Kidney (tissue), 13 donors: ENCODE measurements at regions not wholly inside any gene's neighbourhood (a gene's known extent, or its start where the extent isn't known, plus 50 kb on each side); places are given as distances from the start of the nearest gene placed in this dataset.
A peak's percentile ranks its signal among the peaks of the same experiment; 100 is the strongest.

Experiments
- DNase-seq, 5 donors: peaks; one replicate each; pipeline ENCODE4 v3.0.0-alpha.2; 2013 to 2020
- FAIRE-seq: peaks from 2 replicates; lab custom pipeline; 2012; peaks lifted over from hg19 to GRCh38; lab: Jason Lieb, UNC
- H3K27ac ChIP-seq, 2 donors: one replicate each; pipeline ENCODE4 v1.7.0; 2013; ENCODE audit warnings: low read depth in 2 of 2, low read length in 2 of 2, inconsistent platforms in 1 of 2
- H3K27me3 ChIP-seq: one replicate; pipeline ENCODE4 v1.7.1; 2013; ENCODE audit warnings: low read length, inconsistent platforms; ENCODE audit not compliant: control insufficient read depth, insufficient read depth
- H3K36me3 ChIP-seq, 3 donors: one replicate each; pipeline versions ENCODE4 v1.7.0 to v1.7.1; 2013; ENCODE audit warnings: low read length in 3 of 3, control low read depth in 1 of 3, inconsistent platforms in 1 of 3; ENCODE audit not compliant: insufficient read depth in 3 of 3, control insufficient read depth in 2 of 3
- H3K4me1 ChIP-seq, 3 donors: one replicate each; pipeline versions ENCODE4 v1.7.0 to v1.7.1; 2013; ENCODE audit warnings: low read length in 3 of 3, inconsistent platforms in 1 of 3, low read depth in 1 of 3; ENCODE audit not compliant: control insufficient read depth in 2 of 3, insufficient read depth in 2 of 3
- H3K4me3 ChIP-seq, 3 donors: one replicate each; pipeline versions ENCODE4 v1.7.0 to v1.8.1; 2013; ENCODE audit warnings: low read length in 3 of 3, control low read depth in 1 of 3, inconsistent platforms in 1 of 3
- H3K9ac ChIP-seq, 3 donors: one replicate each; pipeline versions ENCODE4 v1.7.0 to v1.7.1; 2013; ENCODE audit warnings: low read length in 3 of 3, control low read depth in 1 of 3, inconsistent platforms in 1 of 3
- H3K9me3 ChIP-seq, 3 donors: one replicate each; pipeline versions ENCODE4 v1.7.0 to v1.7.1; 2013; ENCODE audit warnings: low read length in 3 of 3, control low read depth in 1 of 3, inconsistent platforms in 1 of 3; ENCODE audit not compliant: control insufficient read depth in 2 of 3, insufficient read depth in 1 of 3
- CTCF ChIP-seq: IDR thresholded peaks from 3 replicates; pipeline ENCODE4 v1.5.1; 2012; ENCODE audit warnings: mild to moderate bottlenecking, moderate library complexity, borderline replicate concordance; ENCODE audit not compliant: insufficient read depth; ENCODE audit errors: extremely low read depth
- intact Hi-C: fragments of 100-400 bp; cut with DNase I; formaldehyde crosslinking; loops from one replicate; pipeline ENCODE4 v1.11.1; 2022
- donor health status: control.
- donor health status: control.
- donor health status: control.
- donor health status: control.
- donor health status: control.
- donor health status: DM: yes; HTN: yes; CAD: no.
- donor health status: Normal renal cell carcinoma (clear cell type).

- intact Hi-C loops = no loop called here
- no peaks in the 10 kb centered on the region for H3K4me1 ChIP-seq
- FAIRE-seq (no peak), DNase-seq (peak in 1 of 5 donors; percentile 39)
- H3K36me3 ChIP-seq = no peaks in the 10 kb centered on the region
- H3K27me3 ChIP-seq = no peaks in the 10 kb centered on the region
- TF ChIP-seq CTCF = no peak
- H3K4me3 ChIP-seq = no peak overlapping the region
- H3K27ac ChIP-seq = no peak overlapping the region
- H3K9ac ChIP-seq = no peak overlapping the region
- H3K9me3 ChIP-seq = peaks cover 0 to 5% (median 0%) of the 10 kb centered on the region in 3 donors
Observed at GRCh38 chr6:40713002-40713719, 126.0 kb upstream of the LRFN2 start.

- intact Hi-C loops = no loop called here
- H3K9ac ChIP-seq = no peak overlapping the region
- no peaks in the 10 kb centered on the region for H3K4me1 ChIP-seq
Observed at GRCh38 chr6:40710626-40711330, 123.6 kb upstream of the LRFN2 start.

GRCh38 chr6:40708049-40708448 lies 120.9 kb upstream of the LRFN2 start:
- H3K4me1 ChIP-seq = no peaks in the 10 kb centered on the region
- H3K27ac ChIP-seq = no peak overlapping the region
- no peak overlapping the region for H3K9ac ChIP-seq
- DNase-seq = no peak
- TF ChIP-seq CTCF = no peak
- intact Hi-C loops = no loop called here
- no peak overlapping the region for H3K4me3 ChIP-seq
- H3K36me3 ChIP-seq = no peaks in the 10 kb centered on the region
- no peaks in the 10 kb centered on the region for H3K27me3 ChIP-seq
- H3K9me3 ChIP-seq = peaks cover 0 to 5% (median 0%) of the 10 kb centered on the region in 3 donors
- no peak for FAIRE-seq

More at GRCh38 chr6:40710626-40711330, 123.6 kb upstream of the LRFN2 start:
- FAIRE-seq (no peak), DNase-seq (peak in 1 of 5 donors; percentile 44)
- no peaks in the 10 kb centered on the region for H3K36me3 ChIP-seq
- no peaks in the 10 kb centered on the region for H3K27me3 ChIP-seq
- no peak overlapping the region for H3K4me3 ChIP-seq
- TF ChIP-seq CTCF = no peak
- H3K27ac ChIP-seq = no peak overlapping the region
- H3K9me3 ChIP-seq = peaks cover 0 to 5% (median 0%) of the 10 kb centered on the region in 3 donors
